Left cardiac atrium (tissue), 4 donors: ENCODE measurements at regions not wholly inside any gene's neighbourhood (a gene's known extent, or its start where the extent isn't known, plus 50 kb on each side); places are given as distances from the start of the nearest gene placed in this dataset.

Experiments
- ATAC-seq, 2 donors: fragments of 200-7000 bp; cut with Tn5 transposase; one replicate each; pipeline ENCODE4 v1.9.1; 2020; ENCODE audit warnings: mild to moderate bottlenecking in 2 of 2, moderate library complexity in 2 of 2
- DNase-seq: peaks from one replicate; pipeline ENCODE4 v3.0.0-alpha.2; 2020
- intact Hi-C, 2 donors: fragments of 100-400 bp; cut with DNase I; formaldehyde crosslinking; loops; one replicate each; pipeline versions ENCODE4 v1.14.1 to v1.15.1; 2022 to 2023
- donor health status: DM: no; HTN: yes; CAD: no.
- donor health status: DM: no; HTN: yes; CAD: no; lungs with severe emphysema.
- donor health status: DM: yes; HTN: yes; CAD: no.
- donor health status: Dilated cardiomyopathy.

DNA sequence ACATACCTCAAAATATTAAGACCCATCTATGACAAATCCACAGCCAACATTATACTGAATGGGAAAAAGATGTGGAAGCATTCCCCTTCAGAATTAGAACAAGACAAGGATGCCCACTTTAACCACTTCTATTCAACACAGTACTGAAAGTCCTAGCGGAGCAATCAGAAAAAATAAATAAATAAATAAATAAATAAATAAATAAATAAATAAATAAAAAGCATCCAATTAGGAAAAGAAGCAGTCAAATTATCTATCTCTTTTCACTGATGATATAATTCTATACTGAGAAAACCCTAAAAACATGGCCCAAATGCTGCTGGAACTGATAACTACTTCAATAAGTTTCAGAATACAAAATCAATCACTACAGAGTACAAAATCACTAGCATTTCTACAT, 67.5 kb downstream of the PRR32 start:
- intact Hi-C loops, result no loop called here
- no peak for ATAC-seq
- no peak for DNase-seq

- intact Hi-C loops, result no loop called here
- DNase-seq (no peak), ATAC-seq (peak in 1 of 2 donors; percentile 22)
These were observed 81.4 kb downstream of the PRR32 start for GRCh38 chrX:126900937-126901336.

GRCh38 chrX:126929071-126929470, 109.5 kb downstream of the PRR32 start:
- intact Hi-C loops, result no loop called here
- ATAC-seq (no peak), DNase-seq (no peak)

DNA sequence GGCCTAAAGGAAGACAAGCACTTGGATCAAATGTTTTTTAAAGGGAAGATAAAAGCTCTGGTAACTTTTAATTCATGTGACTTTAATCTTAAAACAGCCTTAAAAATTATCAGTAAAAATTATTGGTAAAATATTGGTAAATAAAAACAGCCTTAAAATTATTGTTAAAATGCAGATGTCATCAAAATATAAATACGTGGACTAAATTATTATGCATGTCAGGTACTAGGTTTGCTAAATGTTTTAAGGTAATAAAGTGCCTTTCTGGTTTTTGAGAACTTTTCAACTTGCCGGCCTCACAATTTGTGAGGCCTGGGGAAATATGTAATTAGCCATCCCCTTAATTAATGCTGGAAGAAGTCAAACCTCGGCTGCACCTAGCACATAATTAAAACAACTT, 147.7 kb downstream of the PRR32 start:
- ATAC-seq (no peak), DNase-seq (no peak)
- intact Hi-C loops, result no loop called here

GRCh38 chrX:126982158-126982557, 162.6 kb downstream of the PRR32 start:
- ATAC-seq, result no peak
- intact Hi-C loops, result no loop called here
- DNase-seq, result no peak

- ATAC-seq, result peak in 1 of 2 donors; percentile 27
- DNase-seq, result no peak
- intact Hi-C loops, result no loop called here
These were observed 165.5 kb downstream of the PRR32 start for GRCh38 chrX:126985027-126985426.

- ATAC-seq, result no peak
- intact Hi-C loops, result no loop called here
- DNase-seq, result no peak
These were observed 166.5 kb downstream of the PRR32 start for GRCh38 chrX:126985981-126986380.

DNA sequence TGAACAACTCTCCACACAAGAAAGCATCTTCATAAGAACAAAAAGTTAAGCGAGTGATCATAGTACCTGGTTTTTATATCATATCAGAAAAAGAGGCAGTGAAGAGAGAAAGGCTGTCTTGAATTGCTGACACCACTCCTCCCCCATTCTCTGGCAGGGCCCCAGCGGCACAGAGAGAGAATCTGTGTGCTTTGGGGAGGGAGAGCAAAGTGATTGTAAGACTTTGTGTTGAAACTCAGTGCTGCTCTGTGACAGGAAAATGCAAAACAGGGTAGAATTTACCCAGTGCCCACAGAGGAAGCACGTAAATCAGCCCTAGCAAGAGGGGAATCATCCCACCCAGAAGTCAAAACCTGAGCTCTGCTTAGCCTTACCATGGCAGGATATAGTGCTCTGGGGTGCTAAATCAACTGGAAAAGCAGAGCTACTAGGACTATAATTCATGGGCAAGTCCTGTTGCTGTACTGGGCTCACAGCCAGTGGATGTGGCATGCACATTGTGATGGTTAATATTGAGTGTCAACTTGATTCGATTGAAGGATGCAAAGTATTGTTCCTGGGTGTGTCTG, 174.6 kb downstream of the PRR32 start:
- DNase-seq, result peak; percentile 21
- intact Hi-C loops, result no loop called here
- peak in 1 of 2 donors; percentile 50 for ATAC-seq

DNA sequence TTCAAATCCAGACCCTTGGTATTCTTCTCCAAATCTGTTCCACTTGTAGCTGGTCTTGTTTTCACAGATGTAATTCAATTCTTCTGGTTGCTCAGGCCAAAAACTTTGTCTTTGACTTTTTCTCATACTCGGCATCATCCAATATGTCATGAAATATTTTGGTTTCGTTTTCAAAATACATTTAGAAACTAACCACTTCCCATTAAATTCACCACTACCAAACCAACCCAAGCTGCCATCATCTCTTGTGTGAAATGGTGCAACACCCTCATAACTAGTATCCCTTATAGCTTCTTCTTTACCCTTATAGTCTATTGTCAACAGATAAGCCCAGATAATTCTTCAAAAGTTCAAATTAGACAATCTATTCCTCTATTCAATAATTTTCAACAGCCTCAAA, 192.1 kb downstream of the PRR32 start:
- no peak for DNase-seq
- intact Hi-C loops, result no loop called here
- no peak for ATAC-seq

- no peak for ATAC-seq
- intact Hi-C loops, result no loop called here
- no peak for DNase-seq
These were observed 205.5 kb downstream of the PRR32 start for GRCh38 chrX:127025013-127025412.

DNA sequence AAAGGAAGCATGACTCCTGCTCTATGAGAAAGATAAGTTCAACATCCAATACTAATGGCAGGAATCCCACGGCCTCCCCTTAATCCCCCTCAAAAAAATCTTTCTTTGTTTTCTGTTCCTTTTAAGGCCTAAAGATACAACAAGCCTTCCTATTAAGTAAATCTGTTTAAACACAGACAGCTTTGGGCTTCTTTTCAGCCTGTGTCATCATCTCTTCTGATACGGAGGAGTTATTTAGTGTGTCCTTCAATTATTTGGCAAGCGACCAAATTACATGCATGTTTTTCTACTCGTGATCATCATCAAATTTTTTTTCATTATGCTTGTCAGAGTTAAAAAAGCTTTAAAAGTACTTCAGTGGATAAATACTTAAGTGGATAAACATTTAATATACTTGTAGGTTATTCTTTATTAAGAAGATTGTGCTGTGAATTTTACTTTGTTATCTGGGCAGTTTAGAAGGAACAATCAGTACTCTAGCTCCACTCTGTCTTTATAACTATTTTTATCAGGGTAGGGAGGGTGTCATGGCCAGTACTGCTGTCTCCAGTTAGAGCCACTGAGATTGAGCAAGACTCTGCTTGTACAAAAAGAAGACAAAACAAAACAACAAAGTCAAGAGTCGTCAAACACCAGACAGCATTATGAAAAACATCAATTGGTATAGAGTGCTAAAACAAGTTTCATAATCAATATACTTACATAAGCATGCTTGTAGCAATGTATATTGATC, 210.7 kb downstream of the PRR32 start:
- ATAC-seq (peak; percentile 79 to 94), DNase-seq (no peak)
- intact Hi-C loops, result loop anchor here in 1 of 2 donors (10.0 kb wide), 1 partner anchor 205 kb away; no protein-coding TSS in a partner anchor

GRCh38 chrX:127037159-127037558, 217.6 kb downstream of the PRR32 start:
- ATAC-seq, result no peak
- intact Hi-C loops, result loop anchor here in 1 of 2 donors (5.0 to 10.0 kb wide), 2 partner anchors 212 to 270 kb away; no protein-coding TSS in a partner anchor
- DNase-seq, result no peak

- intact Hi-C loops, result loop anchor here in 1 of 2 donors (5.0 to 10.0 kb wide), 2 partner anchors 213 to 271 kb away; no protein-coding TSS in a partner anchor
- no peak for ATAC-seq
- DNase-seq, result no peak
These were observed 218.5 kb downstream of the PRR32 start for GRCh38 chrX:127038065-127038464.

DNA sequence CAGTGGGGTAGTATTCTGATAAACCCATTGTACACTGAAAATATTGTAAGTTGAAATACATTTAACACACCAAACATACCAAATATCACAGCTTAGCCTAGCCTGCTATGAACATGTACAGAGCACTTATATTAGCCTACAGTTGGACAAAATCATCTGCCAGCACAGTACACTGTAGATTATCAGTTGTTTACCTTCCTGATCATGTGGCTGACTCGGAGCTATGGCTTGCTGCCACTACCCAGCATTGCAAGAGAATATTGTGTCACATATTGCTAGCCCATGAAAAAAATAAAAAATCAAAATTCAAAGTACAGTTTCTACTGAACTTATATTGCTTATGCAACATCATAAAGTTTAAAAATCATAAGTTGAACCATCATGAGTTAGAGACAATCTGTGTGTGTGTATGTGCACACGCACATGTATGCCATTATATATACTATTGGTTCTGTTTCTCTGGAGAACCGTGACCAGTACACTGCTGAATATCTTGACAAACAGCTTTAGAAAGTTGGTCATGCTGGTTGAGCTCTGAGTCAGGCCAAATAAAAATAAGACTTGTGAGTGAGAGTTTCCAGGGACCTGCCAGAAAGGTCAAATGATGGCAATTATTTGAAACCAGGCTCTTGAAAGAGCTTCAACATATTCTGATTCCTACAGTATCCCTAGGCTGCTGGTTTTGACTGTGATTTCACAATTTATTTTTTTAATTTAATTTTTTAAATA, 238.5 kb downstream of the PRR32 start:
- intact Hi-C loops, result no loop called here
- DNase-seq (no peak), ATAC-seq (peak; percentile 43 to 61)

GRCh38 chrX:127085939-127086338, 266.4 kb downstream of the PRR32 start:
- ATAC-seq (no peak), DNase-seq (no peak)
- intact Hi-C loops, result no loop called here

DNA sequence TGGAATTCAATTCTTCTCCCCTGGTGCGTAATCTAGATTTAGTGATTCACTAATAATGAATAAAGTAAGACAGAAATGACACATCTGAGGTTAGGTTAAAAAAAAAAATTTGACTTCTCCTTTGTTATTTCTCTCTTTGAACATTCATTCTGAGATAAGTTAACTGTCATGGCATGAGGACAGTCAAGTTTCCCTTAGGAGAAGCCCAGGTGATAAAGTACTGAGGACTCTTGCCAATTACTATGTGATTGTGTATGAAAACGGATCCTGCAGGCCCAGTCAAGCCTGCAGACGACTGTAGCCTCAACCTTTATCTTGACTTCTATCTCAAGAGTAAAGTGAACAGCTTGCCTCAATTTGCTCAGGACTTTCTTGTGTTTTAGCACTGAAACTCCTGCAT, 293.2 kb downstream of the PRR32 start:
- intact Hi-C loops, result no loop called here
- ATAC-seq (no peak), DNase-seq (no peak)

GRCh38 chrX:127124871-127125270, 305.3 kb downstream of the PRR32 start:
- intact Hi-C loops, result no loop called here
- DNase-seq (no peak), ATAC-seq (no peak)

GRCh38 chrX:127128282-127128681, 308.8 kb downstream of the PRR32 start:
- intact Hi-C loops, result no loop called here
- DNase-seq, result no peak
- ATAC-seq, result no peak

GRCh38 chrX:127129510-127129909, 310.0 kb downstream of the PRR32 start:
- DNase-seq, result no peak
- no peak for ATAC-seq
- intact Hi-C loops, result no loop called here

DNA sequence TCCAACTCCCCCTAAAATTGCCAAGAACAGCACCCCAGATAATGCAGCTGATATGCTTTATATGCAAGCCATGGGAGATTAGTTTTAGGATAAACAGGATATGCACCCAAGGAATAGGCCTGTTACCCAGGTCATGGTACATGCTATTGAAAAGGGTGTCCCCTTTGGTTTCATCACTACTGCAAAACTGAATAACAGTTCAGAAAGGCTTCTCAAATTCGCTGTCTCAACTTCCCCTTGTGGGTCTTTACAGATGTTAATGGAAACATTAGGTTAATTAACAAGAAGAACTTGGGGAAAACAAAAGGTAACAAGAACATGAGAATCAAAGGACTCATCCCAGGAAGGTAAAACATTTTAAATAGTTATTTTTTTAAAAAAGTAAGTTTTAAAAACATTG, 318.7 kb downstream of the PRR32 start:
- intact Hi-C loops, result no loop called here
- ATAC-seq, result no peak
- DNase-seq, result no peak
